Mucosa of gallbladder (tissue), 1 donor: ENCODE measurements at regions not wholly inside any gene's neighbourhood (a gene's known extent, or its start where the extent isn't known, plus 50 kb on each side); places are given as distances from the start of the nearest gene placed in this dataset.
A peak's percentile ranks its signal among the peaks of the same experiment; 100 is the strongest.

Source experiments
- DNase-seq: peaks from one replicate; pipeline ENCODE4 v3.0.0-alpha.2; 2020; ENCODE audit warnings: low spot score
- donor health status: DM: no; HTN: no; CAD: no.

DNA sequence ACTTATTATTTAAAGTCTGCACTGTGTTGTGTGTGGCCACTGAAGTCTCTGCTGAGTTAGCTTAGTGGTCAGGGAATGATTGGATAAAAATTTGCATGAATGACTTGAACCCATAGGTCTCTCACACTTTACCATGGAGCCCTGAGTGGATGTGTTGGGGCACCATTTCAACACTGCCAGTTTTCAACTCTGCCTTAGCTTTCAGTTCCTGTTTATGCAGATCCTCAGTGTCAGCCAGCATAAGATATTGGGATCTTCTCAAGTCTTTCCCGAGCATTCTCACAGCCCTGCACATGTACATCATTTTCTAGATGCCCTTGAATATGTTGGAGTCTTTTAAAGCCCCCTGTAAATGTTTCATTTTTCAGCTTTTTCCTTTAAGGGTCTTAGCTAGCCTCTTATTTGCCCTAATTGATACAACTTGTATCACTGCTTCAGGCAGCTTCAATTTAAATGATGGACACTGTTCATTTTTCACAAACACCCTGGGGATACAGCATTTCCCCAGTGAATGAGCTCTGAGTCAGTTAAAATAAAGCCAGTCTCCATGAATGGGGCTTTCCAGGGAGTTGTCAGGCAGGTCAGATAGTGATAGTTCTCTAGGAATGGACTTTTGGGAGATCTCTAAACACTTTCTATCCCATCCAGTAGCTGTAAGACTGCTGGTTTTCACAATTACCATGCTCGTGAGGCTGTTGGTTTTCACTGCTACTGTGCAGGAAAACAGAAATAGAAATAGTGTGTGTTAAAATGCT lies 211.9 kb upstream of the PAPPA start:
- DNase-seq: no peak

DNA sequence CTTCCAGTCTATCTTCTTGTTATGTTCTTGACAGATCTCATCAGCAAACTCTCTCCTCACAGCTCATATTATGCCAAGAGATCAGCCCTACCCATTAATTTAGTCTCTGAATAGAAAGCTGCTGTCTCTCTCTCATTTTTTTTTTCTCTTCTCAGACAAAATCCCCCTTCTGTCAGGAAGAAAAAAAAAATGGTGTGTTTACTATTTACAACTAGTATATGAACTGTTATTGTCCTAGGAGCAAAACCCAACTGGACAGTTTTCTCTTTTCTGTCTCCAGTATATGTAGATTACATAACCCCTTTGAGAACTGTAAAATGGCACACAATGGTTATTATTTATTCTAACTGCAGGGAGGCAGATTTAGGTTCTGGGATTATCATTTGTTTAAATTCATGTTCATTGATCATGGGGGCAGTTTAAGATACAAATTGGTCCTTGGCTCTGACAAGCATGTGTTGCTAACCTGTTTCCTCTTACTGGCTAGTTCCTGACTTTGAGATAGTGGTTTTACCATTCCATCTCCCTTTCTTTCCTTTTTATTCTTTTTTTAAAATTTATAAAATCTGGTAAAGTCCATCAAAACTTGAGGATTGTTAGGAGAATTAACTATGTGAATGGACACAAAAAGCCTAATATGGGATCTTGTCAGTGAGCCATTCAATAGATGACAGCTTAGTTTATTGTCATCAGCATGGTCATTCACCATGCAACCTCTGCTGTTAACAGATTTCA lies 210.0 kb upstream of the PAPPA start:
- no peak for DNase-seq

DNA sequence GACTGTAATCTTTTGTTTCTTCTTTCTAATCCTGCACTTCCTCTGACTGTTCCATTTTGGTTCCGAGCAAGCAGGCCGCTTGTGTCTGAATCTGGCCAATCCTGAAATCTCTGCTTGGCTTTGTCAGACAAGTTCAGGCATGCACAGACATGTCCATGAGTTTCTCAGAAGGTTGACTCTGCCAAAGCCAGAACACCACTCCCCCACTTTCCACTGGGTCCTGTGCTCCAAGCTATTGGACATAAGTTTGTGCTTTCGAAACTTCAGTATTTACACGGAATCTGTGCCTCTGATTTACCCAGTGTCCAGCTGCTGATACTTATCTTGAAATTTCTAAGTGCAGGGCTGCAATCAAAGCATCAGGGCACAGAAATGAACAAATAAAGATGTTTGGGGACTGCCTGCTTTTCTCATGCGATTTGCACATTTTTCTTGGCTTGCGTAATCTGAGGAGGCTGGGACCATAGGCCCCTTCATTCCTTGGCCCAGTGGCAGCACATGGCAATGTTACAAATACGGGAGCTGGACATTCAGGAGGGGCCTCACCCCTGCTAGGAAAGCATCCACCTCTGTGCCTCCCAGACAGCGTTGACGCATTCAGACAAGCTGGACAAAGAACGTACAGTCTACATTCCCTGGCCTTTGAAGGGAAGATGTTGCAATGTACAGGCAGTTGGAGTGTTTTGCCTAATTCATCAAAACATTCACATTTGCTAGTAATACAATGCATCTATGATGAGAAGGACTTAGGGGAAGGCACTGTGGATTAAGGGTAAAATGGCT lies 209.2 kb upstream of the PAPPA start:
- DNase-seq: peak; percentile 73

- DNase-seq: no peak
Measured at GRCh38 chr9:115945009-115945431, 208.6 kb upstream of the PAPPA start.

DNA sequence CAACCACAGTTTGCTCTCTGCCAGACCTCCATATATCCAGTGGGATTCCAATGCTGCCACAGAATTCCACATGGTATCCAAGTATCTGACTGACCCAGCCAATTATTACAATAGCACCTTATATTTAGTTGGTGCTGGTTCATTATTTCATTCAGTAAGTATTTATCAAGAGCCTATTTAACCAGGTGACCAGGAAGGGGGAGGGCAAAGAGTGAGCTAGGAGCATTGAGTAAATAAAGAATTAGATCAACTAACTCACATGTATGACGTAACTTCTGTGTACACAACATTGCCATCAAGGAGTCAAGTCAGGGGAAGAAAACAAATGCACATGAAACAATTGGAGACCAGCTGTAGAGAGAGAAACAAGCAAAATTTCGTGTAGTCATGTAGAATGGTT lies 207.1 kb upstream of the PAPPA start:
- no peak for DNase-seq

DNA sequence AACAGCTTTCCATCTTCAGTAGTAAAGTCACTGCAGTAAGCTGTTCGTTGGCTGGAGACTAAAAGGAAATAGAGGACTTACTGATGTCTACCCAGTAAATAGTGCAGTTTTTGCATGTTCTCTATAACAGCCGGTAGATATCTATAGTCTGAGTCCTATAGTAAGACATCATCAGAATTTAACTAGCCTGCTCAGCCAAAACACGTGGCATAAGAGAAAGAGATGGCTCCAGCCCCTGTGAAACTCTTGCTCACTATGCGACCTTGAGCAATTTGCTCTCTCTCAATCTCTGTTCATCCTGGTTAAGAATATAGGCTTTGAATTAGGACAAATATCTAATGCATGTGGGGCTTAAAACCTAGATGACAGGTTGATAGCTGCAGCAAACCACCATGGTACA lies 201.6 kb upstream of the PAPPA start:
- no peak for DNase-seq

DNA sequence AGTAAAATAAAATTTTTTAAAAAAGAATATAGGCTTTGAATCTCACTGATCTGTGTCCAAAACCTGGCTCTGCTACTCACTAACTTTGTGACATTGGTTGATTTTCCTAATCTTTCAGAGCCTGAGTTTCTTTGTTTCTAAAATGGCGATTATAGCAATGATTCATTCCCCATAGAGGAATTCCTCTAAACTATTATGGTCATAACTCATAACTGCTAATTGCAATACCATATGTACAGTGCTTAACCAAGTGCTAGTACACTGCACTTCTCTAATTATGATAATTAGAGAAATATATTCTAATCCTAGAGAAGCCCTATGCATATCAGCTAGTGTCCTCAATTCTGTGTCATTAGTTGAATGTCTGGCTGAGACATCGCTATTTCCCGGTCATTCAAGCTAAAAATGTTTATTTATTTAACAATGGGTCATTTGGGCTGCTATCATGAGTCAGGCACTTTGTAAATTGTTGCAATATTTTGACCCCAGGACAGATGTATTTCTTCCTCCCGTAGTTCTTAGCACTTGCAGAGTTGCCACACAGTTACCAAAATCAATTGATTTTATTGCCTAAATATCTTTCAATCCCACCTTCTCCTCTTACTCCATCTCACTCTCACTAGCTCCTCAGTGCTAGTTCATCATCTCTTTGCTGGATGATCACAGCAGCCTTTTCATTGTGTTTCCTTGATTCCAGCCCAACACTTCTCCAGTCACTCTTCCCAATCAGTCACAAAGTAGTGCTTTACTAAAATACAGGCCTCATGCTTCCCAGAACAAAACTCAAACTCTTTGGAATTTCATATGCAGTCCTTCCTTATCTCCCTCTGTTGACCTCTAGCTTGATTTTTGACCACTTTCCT lies 200.9 kb upstream of the PAPPA start:
- no peak for DNase-seq

- DNase-seq: no peak
Measured at GRCh38 chr9:115956371-115956770, 197.2 kb upstream of the PAPPA start.

DNA sequence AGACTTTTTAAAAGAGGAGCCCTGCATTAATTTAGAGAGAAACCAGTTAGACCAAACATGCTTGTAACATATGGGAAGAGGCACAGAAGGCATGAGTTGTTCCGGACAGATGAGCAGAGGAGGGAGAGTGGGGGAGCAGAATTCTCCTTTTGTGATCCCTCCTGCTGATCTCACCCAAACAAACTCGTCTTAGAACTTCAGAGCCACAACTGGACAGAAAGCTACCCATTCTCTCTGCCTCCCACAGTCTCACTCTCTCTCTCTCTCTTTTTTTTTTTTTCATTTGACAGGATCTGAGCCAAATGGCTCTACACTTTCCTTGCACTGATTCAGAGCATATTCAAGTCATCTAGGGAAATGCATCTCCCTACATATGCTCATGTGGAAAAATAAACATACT lies 196.0 kb upstream of the PAPPA start:
- DNase-seq: no peak

DNA sequence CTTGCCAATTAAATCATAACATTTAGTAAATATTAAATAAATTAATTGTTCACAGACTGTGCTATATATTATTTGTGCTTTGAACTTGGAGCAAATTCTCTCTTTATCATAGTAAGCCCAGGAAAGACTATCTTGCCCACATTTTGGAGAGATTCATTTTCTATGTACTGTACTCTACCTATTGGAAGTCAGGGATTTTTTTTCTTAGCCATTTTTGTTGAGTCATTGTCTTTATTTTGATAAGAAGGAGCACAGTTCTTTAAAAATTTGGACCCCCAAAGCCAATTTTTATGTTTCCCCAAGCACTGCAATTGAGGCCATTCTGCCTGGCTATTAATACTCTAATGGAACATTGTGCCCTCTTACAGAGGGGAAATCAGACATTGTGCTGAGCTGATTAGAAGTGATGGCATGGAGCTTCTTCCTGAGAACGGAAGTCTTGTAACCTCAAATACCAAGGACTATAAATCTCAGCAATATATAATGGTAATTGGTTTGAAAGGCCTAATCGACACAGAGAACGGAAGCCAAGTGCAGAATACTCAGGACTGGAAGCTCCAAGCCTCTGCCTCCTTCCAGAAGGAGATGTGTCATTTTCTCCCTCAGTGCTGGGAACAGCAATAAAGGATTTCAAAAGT lies 188.8 kb upstream of the PAPPA start:
- no peak for DNase-seq

DNA sequence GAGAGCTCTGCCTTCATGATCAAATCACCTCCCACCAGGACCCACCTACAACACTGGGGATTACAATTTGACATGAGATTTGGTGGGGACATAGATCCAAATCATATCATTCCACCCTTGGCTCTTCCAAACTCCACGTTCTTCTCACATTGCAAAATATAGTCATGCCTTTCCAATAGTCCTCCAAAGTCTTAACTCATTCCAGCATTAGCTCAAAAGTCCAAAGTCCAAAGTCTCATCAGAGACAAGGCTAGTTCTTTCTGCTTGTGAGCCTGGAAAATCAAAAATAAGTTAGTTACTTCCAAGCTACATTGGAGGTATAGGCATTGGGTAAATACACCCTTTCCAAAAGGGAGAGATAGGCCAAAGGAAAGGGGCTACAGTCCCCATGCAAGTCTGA lies 186.9 kb upstream of the PAPPA start:
- DNase-seq: no peak

DNA sequence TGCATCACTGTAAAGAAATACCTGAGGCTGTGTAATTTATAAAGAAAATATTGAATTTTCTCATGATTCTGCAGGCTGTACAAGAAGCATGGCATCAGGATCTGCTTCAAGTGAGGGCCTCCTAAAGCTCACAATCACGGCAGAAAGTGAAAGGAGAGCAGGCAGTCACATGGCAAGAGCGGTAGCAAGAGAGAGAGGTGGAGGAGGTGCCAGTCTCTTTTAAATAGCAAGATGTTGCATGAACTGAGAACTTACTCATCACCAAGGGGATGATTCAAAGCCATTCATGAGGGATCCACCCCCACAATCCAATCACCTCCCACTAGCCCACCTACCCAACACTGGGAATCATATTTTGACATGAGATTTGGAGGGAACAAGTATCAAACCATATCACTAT lies 184.5 kb upstream of the PAPPA start:
- no peak for DNase-seq

GRCh38 chr9:115972362-115972761 lies 181.2 kb upstream of the PAPPA start:
- DNase-seq: no peak

- DNase-seq: no peak
Measured at GRCh38 chr9:115972843-115973595, 180.6 kb upstream of the PAPPA start.

DNA sequence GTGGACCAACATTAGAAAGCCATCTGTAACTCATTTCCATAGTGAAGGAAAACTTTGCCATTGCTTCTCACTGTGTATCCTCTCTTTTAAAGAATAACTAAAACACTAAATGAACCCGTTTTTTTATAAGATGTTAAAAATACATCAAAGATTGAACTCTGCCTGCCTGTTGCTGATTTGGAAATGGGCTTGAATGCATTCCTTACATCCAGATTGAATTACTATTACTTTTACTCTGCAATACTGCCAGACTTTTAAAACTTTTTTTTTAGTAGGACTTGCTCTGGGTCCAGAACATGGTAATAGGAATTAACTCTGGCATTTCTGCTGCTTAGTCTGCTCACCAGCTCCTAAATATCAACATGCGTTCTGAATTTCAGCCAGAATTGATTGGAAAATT lies 176.8 kb upstream of the PAPPA start:
- no peak for DNase-seq

DNA sequence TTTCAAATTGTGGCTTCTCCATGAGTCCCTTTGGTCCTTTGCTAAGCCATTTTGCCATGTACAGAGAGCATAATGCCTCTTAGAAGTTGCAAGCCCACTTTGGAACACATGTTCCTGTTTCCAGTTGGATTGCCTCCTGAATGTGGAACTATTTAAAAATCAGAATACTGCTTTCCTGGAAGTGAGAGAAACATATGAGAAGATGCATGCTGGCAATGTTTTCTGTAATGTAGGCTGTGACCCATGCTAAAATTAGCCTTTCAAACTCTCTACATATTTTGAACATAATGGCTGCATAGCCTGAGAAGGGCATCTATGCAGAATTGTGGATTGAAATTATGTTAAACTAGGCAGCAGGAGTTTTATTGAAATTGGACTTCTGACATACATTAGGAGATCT lies 175.5 kb upstream of the PAPPA start:
- DNase-seq: no peak

DNA sequence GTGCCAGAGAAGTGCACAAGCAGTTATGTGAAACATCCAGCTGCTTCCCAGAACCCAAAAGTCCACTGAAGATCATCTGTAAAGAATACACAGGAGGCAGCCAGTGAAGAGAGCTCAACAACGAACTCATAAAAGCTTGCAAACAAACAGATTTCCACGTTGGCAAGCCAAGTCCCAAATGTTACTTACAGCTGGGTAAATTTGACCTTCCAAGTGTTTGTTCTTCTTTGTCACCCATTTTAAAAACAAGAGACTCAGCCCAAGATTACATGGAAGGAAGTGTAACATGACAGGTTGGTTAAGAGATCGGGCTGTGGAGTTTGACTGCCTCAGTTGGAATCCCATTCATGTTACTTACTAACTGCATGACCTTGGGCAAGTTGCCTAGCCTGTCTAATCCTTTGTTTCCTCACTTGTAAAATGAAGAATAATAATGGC lies 174.9 kb upstream of the PAPPA start:
- DNase-seq: no peak

- DNase-seq: no peak
Measured at GRCh38 chr9:115980054-115980453, 173.5 kb upstream of the PAPPA start.

- DNase-seq: no peak
Measured at GRCh38 chr9:115980502-115980901, 173.1 kb upstream of the PAPPA start.

- no peak for DNase-seq
Measured at GRCh38 chr9:115980976-115981375, 172.6 kb upstream of the PAPPA start.
